Kidney epithelial cell (primary cell): ENCODE measurements at regions not wholly inside any gene's neighbourhood (a gene's known extent, or its start where the extent isn't known, plus 50 kb on each side); places are given as distances from the start of the nearest gene placed in this dataset.

Experiments
- DNase-seq: peaks from one replicate; pipeline ENCODE4 v3.0.0-alpha.2; 2010; ENCODE audit warnings: low read depth
- H3K27me3 ChIP-seq: 2 replicates; pipeline ENCODE4 v1.6.0; 2011; ENCODE audit warnings: low read length; ENCODE audit not compliant: control insufficient read depth, insufficient read depth
- H3K36me3 ChIP-seq: 2 replicates; pipeline ENCODE4 v1.5.1; 2011; ENCODE audit warnings: low read length; ENCODE audit not compliant: control insufficient read depth, insufficient read depth
- H3K4me3 ChIP-seq: 2 replicates; pipeline ENCODE4 v1.5.1; 2011; ENCODE audit warnings: low read depth, mild to moderate bottlenecking, control low read depth, low read length
- TF ChIP-seq, protein P1 (sequence below): IDR thresholded peaks from 2 replicates; pipeline ENCODE4 v1.5.1; 2011; ENCODE audit warnings: mild to moderate bottlenecking, moderate library complexity, low read length, control low read depth, inconsistent platforms; ENCODE audit not compliant: insufficient read depth, poor library complexity, severe bottlenecking

DNA sequence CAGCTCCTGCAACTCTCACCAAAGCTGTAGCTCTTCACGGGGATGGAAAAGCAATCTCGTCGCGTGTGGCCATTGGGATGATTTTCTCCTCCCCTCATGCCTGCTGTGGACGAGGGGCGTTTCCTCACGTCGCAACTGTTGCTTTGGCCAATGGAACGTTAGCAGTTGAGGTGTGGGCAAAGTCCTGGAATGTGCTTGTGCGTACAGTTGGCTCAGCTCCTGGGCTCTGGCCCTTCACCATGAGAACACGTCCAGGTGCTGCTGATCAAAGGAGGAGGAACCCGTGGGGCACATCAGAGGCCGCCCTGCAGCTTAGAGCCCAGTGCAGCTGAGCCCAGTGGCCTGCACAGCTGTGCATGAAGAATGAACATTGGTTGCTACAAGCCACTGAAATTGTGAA, 186.1 kb downstream of the TJP1 start:
- TF ChIP-seq, protein P1, sequence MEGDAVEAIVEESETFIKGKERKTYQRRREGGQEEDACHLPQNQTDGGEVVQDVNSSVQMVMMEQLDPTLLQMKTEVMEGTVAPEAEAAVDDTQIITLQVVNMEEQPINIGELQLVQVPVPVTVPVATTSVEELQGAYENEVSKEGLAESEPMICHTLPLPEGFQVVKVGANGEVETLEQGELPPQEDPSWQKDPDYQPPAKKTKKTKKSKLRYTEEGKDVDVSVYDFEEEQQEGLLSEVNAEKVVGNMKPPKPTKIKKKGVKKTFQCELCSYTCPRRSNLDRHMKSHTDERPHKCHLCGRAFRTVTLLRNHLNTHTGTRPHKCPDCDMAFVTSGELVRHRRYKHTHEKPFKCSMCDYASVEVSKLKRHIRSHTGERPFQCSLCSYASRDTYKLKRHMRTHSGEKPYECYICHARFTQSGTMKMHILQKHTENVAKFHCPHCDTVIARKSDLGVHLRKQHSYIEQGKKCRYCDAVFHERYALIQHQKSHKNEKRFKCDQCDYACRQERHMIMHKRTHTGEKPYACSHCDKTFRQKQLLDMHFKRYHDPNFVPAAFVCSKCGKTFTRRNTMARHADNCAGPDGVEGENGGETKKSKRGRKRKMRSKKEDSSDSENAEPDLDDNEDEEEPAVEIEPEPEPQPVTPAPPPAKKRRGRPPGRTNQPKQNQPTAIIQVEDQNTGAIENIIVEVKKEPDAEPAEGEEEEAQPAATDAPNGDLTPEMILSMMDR, result no peak
- no peaks in the 10 kb centered on the region for H3K36me3 ChIP-seq
- H3K4me3 ChIP-seq, result no peak overlapping the region

DNA sequence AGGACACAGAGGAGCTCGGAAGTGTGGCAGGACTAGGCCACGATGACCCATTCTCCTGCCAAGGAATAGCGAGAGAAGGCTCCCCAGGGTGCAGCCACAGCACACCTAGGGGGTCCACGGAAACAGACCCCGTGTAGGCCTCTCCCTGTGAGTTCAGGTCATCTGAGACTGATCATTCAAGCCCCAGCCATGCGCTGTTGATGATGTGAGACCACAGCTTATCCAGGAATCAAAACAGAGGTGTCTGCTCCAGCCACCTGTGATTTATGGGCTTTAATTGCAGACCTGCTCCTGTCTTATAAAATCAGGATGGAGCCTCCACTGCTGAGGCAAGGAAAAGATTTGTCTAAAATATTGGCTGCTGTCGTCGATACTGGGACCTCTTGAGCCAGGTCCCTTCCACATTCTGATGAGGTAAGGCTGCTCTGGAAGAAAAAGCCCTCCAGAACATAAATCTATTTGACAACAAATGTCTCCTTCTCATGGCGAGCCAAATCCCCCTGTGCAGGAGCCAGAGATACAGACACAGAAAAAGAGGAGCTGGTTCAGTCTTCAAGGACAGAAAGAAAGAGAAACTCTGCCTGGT, 186.7 kb downstream of the TJP1 start:
- no peak overlapping the region for H3K4me3 ChIP-seq
- TF ChIP-seq, protein P1, result no peak
- DNase-seq, result no peak

More for the DNA sequence above, 186.1 kb downstream of the TJP1 start:
- no peak for DNase-seq
- no peaks in the 10 kb centered on the region for H3K27me3 ChIP-seq

DNA sequence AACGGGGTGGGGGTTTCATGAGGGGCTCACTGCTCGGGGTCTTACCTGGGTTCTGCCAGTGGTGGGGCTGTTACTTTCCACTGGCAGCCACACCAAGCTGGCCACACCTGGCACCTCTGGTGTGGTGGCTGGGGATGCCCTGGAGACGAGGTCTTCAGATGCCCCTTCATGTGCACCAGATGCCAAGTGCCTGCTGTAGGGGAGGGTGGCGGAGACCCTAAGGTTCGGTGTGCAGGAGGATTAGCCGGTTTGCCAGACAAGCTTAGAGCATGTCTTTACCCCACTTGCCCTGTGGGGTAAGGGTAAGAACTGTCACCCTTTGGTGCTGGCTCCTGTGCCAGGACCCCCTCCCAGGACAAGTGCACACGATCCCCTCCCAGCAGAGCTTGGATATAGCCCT, 188.3 kb downstream of the TJP1 start:
- TF ChIP-seq, protein P1, result no peak
- no peak overlapping the region for H3K4me3 ChIP-seq
- H3K36me3 ChIP-seq, result no peaks in the 10 kb centered on the region
- no peak for DNase-seq
- no peaks in the 10 kb centered on the region for H3K27me3 ChIP-seq

More for the DNA sequence above, 186.7 kb downstream of the TJP1 start:
- Histone ChIP-seq H3K36me3 (no peaks in the 10 kb centered on the region), H3K27me3 (no peaks in the 10 kb centered on the region)

DNA sequence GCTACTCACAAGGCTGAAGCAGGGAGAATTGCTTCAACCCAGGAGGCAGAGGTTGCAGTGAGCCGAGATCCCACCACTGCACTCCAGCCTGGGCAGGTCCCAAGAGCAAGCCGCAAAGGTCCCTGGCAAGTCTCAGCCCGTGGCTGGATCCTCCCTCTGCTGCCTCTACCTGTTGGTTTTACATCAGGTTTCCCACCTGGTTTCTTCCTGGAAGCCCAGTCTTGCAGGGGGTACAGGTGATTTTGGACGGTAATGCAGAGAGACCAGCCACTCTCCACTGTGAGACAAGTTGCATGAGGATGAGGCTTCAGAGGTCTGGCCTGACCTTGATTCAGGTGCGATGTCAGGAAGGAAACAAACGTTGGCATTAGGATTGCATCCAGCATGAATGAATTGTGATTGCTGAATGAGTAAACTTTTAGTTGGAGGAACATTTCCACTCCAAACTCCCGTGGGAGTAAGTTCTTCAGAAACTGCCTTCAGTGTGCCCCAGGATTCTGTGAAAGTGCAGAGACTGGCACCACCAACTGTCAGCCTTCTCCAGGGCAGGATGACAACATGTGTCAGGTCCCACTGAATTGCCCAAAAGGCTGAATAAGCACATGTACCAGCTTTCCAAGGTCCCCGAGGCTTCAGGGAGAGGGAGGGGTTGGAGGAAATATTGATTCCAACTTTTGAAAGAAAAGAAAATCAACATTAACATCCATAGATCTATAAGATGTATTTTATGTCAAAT, 189.4 kb downstream of the TJP1 start:
- no peaks in the 10 kb centered on the region for H3K27me3 ChIP-seq
- H3K4me3 ChIP-seq, result no peak overlapping the region
- DNase-seq, result no peak
- TF ChIP-seq, protein P1, result no peak
- H3K36me3 ChIP-seq, result no peaks in the 10 kb centered on the region

DNA sequence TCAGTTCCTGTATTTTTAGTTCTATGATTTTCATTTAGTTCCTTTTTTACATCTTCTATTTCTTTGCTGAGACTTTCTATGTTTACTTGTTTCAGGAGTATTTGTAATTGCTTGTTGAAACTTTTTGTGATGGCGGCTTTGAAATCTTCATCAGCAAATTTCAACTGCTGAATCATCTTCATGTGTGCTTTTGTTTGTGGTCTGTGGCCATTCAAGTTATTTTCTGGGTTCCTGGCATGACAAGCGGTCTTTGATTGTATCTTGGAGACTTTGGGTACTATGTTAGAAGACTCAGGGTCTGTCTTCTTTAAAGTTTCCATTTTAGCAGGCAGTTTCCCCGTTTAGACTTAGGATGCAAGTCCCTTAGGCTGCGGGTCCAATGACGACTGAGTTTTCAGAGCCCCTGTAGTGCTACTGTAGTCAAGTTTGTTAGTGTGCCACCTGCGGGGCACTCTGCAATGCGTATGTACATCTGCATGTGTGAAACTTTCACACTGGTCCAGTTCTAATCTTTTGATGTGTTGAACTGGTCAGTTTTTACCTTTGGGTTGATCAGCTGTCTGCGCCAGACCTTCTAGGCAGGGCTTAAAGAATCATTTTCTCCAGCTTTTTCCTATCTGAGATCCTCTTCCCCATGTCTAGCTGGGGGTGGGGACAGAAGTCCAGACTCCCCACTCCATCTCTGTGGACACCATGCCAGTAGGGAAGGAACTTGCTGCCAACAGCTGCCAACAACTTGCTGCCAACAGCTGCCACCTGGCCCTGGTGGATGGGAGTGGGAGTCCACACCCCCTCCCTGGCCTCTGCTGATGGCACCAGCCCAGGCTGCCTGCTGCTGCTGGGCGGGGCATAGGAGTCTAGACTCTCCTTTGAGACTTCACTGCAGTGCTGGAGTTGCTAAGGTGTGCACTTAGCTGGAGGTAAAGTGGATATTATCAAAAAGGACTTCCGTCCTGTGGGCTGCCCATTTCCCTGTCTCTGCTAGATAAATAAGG, 190.9 kb downstream of the TJP1 start:
- Histone ChIP-seq H3K36me3 (no peaks in the 10 kb centered on the region), H3K4me3 (no peak overlapping the region), H3K27me3 (no peaks in the 10 kb centered on the region)
- DNase-seq, result no peak
- TF ChIP-seq, protein P1, result no peak
